Peyer's patch (tissue), 4 donors: ENCODE measurements at regions not wholly inside any gene's neighbourhood (a gene's known extent, or its start where the extent isn't known, plus 50 kb on each side); places are given as distances from the start of the nearest gene placed in this dataset.
A peak's percentile ranks its signal among the peaks of the same experiment; 100 is the strongest.

Experiments used
- DNase-seq, 3 donors: peaks; one replicate each; pipeline ENCODE4 v3.0.0-alpha.2; 2017 to 2019
- H3K27ac ChIP-seq, 4 donors: fragments of 200-600 bp; sonication (generic); one replicate each; pipeline ENCODE4 v1.5.1; 2016 to 2019
- H3K27me3 ChIP-seq, 2 donors: fragments of 200-600 bp; sonication (generic); one replicate each; pipeline ENCODE4 v1.5.1; 2019
- H3K36me3 ChIP-seq, 3 donors: fragments of 200-600 bp; sonication (generic); one replicate each; pipeline ENCODE4 v1.5.1; 2016 to 2019
- H3K4me1 ChIP-seq, 4 donors: fragments of 200-600 bp; sonication (generic); one replicate each; pipeline ENCODE4 v1.5.1; 2016 to 2019
- H3K4me3 ChIP-seq, 4 donors: fragments of 200-600 bp; sonication (generic); 1 replicate in 3 of 4; 2 replicates in 1 of 4; pipeline ENCODE4 v1.5.1; 2016 to 2019; ENCODE audit warnings: mild to moderate bottlenecking in 1 of 4
- H3K9me3 ChIP-seq, 4 donors: fragments of 200-600 bp; sonication (generic); one replicate each; pipeline ENCODE4 v1.5.1; 2016 to 2019; ENCODE audit warnings: mild to moderate bottlenecking in 1 of 4
- POLR2A ChIP-seq, 2 donors: fragments of 450-650 bp; IDR thresholded peaks; one replicate each; pipeline ENCODE4 v1.5.1; 2017; ENCODE audit warnings: antibody characterized with exemption in 2 of 2, mild to moderate bottlenecking in 2 of 2, moderate library complexity in 2 of 2
- TF ChIP-seq, protein P1 (sequence below), 6 experiments: fragments of 450-650 bp in 4 of 6; fragments of 200-600 bp in 2 of 6; sonication (generic) in 1 of 6; IDR thresholded peaks; one replicate each; pipeline ENCODE4 v1.5.1; 2017 to 2019; ENCODE audit warnings: antibody characterized with exemption in 6 of 6, mild to moderate bottlenecking in 3 of 6, moderate library complexity in 1 of 6

DNA sequence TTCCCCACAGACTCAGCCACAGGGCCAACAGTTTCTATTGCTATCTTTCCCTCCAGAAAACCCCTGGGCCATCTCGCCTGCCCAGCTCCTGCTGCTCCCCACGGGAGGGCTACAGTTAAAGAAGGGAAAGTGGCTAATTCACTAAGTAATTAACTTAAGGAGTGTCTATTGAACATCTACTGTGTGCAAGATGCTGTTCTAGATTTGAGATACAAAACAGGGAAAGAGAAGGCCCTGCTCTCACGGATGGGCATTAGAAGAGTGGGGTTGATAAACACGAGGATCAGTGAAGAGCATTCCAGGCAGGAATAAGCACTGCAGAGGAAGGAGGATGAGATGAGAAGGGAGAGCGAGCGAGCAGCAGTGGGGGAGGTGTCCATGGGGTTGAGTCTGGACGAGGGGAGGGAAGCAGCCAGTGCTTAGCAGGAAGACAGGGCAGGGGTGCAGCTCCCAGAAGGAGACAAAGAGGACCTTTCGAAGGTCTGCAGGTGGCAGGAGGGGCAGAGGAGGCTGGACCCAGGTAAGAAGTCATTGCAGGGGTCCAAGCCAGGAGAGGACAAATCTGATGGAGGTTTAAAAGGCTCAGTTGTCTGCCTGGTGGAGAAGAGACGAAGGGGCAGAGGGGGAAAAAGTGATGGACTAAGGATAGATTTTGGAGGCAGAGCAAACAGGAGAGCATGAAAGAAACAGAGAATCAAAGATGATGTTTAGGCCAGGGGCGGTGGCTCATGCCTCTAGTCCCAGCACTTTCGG, 64.7 kb downstream of the KLF15 start:
- peaks cover 0 to 3% of the 10 kb centered on the region in 2 donors for H3K27me3 ChIP-seq
- TF ChIP-seq, protein P1, sequence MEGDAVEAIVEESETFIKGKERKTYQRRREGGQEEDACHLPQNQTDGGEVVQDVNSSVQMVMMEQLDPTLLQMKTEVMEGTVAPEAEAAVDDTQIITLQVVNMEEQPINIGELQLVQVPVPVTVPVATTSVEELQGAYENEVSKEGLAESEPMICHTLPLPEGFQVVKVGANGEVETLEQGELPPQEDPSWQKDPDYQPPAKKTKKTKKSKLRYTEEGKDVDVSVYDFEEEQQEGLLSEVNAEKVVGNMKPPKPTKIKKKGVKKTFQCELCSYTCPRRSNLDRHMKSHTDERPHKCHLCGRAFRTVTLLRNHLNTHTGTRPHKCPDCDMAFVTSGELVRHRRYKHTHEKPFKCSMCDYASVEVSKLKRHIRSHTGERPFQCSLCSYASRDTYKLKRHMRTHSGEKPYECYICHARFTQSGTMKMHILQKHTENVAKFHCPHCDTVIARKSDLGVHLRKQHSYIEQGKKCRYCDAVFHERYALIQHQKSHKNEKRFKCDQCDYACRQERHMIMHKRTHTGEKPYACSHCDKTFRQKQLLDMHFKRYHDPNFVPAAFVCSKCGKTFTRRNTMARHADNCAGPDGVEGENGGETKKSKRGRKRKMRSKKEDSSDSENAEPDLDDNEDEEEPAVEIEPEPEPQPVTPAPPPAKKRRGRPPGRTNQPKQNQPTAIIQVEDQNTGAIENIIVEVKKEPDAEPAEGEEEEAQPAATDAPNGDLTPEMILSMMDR (IDR thresholded peaks at IDR 0.05), result no peak
- no peak for TF ChIP-seq POLR2A (IDR thresholded peaks at IDR 0.05)
- peaks cover 0 to 7% (median 0%) of the 10 kb centered on the region in 4 donors for H3K4me1 ChIP-seq
- H3K4me3 ChIP-seq, result no peak overlapping the region
- no peak overlapping the region for H3K27ac ChIP-seq
- no peaks in the 10 kb centered on the region for H3K36me3 ChIP-seq
- H3K9me3 ChIP-seq, result no peaks in the 10 kb centered on the region
- DNase-seq, result no peak

DNA sequence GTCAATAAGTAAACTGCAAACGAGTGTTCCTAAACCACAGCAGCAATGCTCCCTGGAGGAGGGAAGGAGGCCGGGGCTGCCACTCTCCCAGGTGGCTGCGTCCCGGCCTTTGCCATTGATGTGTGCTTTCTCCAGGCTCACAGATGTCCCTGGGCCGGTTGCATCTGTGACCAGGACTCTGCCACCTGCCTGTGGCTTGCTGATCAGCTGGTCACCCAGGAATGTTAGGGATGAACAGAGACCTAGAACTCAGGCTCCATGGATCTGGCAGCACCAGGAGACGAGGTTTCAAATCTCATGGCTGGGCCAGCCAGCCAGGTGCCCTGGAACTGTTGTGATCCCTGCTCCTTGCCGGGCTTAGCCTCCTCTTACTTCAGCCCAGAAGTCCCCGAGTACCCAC, 65.7 kb downstream of the KLF15 start:
- no peak for DNase-seq
- TF ChIP-seq, protein P1 (IDR thresholded peaks at IDR 0.05), result no peak
- no peak for TF ChIP-seq POLR2A (IDR thresholded peaks at IDR 0.05)
- Histone ChIP-seq H3K4me3 (no peak overlapping the region), H3K27me3 (peaks cover 0 to 3% of the 10 kb centered on the region in 2 donors), H3K9me3 (no peaks in the 10 kb centered on the region), H3K4me1 (peaks cover 0 to 13% (median 0%) of the 10 kb centered on the region in 4 donors), H3K36me3 (no peaks in the 10 kb centered on the region), H3K27ac (no peak overlapping the region)

DNA sequence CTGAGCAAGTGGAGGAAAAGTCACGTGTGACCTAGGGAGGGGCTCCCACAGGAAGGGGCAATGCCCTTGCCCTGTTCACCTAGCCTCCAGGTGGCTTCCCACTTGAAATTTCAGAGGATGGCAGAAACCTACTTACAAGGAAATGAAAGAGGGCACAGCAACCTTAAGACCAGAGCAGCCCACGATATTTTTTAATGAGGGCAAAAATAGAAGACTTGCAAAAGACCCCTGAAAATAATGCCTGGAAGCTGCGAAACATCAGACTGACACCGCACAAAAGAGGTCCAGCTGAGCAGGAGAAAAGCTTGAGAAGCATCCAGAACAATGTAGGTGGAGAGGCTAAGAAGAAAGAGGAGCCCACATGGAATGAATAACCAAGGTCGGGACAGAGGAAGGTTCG, 66.1 kb downstream of the KLF15 start:
- Histone ChIP-seq H3K4me3 (no peak overlapping the region), H3K27me3 (peaks cover 0 to 3% of the 10 kb centered on the region in 2 donors), H3K4me1 (peaks cover 0 to 13% (median 0%) of the 10 kb centered on the region in 4 donors), H3K36me3 (no peaks in the 10 kb centered on the region), H3K9me3 (no peaks in the 10 kb centered on the region), H3K27ac (no peak overlapping the region)
- DNase-seq, result no peak
- TF ChIP-seq POLR2A (IDR thresholded peaks at IDR 0.05), result no peak
- TF ChIP-seq, protein P1 (IDR thresholded peaks at IDR 0.05), result no peak

DNA sequence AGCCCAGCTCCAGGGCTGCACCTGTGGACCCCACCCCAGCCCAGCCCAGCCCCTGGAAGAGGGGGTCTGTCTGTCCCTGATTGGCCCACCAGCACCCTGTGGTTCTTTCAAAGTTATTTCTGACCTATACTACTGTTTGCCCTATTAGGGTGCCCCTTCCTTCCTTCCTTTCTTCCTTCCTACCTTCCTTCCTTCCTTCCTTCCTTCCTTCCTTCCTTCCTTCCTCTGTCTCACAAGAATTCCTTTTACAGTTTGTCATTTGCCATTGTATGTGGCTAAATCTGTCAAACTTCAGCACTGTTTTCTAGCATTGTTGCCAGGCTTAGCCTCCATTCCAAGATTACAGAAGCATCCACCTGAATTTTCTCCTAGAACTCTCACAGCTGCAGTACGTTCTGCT, 66.9 kb downstream of the KLF15 start:
- peak in 1 of 3 donors; percentile 19 for DNase-seq
- H3K4me1 ChIP-seq, result peaks cover 0 to 13% (median 0%) of the 10 kb centered on the region in 4 donors
- TF ChIP-seq POLR2A (IDR thresholded peaks at IDR 0.05), result no peak
- TF ChIP-seq, protein P1 (IDR thresholded peaks at IDR 0.05), result no peak
- H3K36me3 ChIP-seq, result no peaks in the 10 kb centered on the region
- peaks cover 0 to 3% of the 10 kb centered on the region in 2 donors for H3K27me3 ChIP-seq
- H3K9me3 ChIP-seq, result no peaks in the 10 kb centered on the region
- no peak overlapping the region for H3K27ac ChIP-seq
- H3K4me3 ChIP-seq, result no peak overlapping the region

DNA sequence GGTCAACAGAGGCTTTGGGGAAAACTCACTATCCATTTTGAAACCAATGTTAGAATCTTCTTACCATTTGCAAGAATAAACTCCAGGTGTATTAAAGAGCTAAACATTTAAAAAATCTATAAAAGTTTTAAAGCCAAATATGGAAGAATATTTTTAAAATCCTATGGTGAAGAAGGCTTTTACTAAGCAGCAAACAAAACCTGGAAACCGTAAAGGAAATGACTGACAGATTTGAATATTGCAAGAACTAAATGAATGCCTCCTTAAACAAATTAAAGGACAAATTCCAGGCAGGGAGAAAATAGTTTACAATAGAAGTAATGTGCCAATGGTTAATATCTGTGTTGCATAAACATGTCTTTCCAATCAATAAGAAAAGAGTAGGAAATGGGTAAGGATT, 68.1 kb downstream of the KLF15 start:
- no peak overlapping the region for H3K27ac ChIP-seq
- H3K4me3 ChIP-seq, result no peak overlapping the region
- peaks cover 0 to 13% (median 0%) of the 10 kb centered on the region in 4 donors for H3K4me1 ChIP-seq
- H3K27me3 ChIP-seq, result peaks cover 0 to 3% of the 10 kb centered on the region in 2 donors
- no peaks in the 10 kb centered on the region for H3K9me3 ChIP-seq
- DNase-seq, result no peak
- TF ChIP-seq, protein P1 (IDR thresholded peaks at IDR 0.05), result no peak
- TF ChIP-seq POLR2A (IDR thresholded peaks at IDR 0.05), result no peak
- no peaks in the 10 kb centered on the region for H3K36me3 ChIP-seq
